CMK (cell line): ENCODE measurements at regions not wholly inside any gene's neighbourhood (a gene's known extent, or its start where the extent isn't known, plus 50 kb on each side); places are given as distances from the start of the nearest gene placed in this dataset.
A peak's percentile ranks its signal among the peaks of the same experiment; 100 is the strongest.

Experiments used
- DNase-seq: peaks from one replicate; pipeline ENCODE4 v3.0.0-alpha.2; 2010; ENCODE audit warnings: low read depth

- no peak for DNase-seq
These were observed 105.1 kb upstream of the MVB12B start for GRCh38 chr9:126221480-126221879.

GRCh38 chr9:126222363-126222834, 104.2 kb upstream of the MVB12B start:
- DNase-seq = no peak

GRCh38 chr9:126222835-126223431, 103.7 kb upstream of the MVB12B start:
- no peak for DNase-seq

GRCh38 chr9:126223798-126224531, 102.7 kb upstream of the MVB12B start:
- DNase-seq = no peak

- no peak for DNase-seq
These were observed 100.7 kb upstream of the MVB12B start for GRCh38 chr9:126225611-126226609.

GRCh38 chr9:126226991-126227936, 99.4 kb upstream of the MVB12B start:
- no peak for DNase-seq

GRCh38 chr9:126228111-126228780, 98.4 kb upstream of the MVB12B start:
- no peak for DNase-seq

- DNase-seq = peak; percentile 26
These were observed 97.7 kb upstream of the MVB12B start for GRCh38 chr9:126228781-126229444.

GRCh38 chr9:126229501-126229900, 97.1 kb upstream of the MVB12B start:
- no peak for DNase-seq

- no peak for DNase-seq
These were observed 95.9 kb upstream of the MVB12B start for GRCh38 chr9:126230692-126231091.

GRCh38 chr9:126232461-126232860, 94.2 kb upstream of the MVB12B start:
- no peak for DNase-seq

- DNase-seq = no peak
These were observed 93.5 kb upstream of the MVB12B start for GRCh38 chr9:126233175-126233574.

- no peak for DNase-seq
These were observed 92.6 kb upstream of the MVB12B start for GRCh38 chr9:126233913-126234525.

GRCh38 chr9:126234681-126235335, 91.8 kb upstream of the MVB12B start:
- no peak for DNase-seq

GRCh38 chr9:126235336-126236243, 91.0 kb upstream of the MVB12B start:
- no peak for DNase-seq

GRCh38 chr9:126236273-126236672, 90.4 kb upstream of the MVB12B start:
- no peak for DNase-seq

- no peak for DNase-seq
These were observed 88.2 kb upstream of the MVB12B start for GRCh38 chr9:126238415-126238814.

GRCh38 chr9:126239515-126239914, 87.1 kb upstream of the MVB12B start:
- no peak for DNase-seq
